SK-N-SH treated with all-trans-retinoic acid at 6 μM for 48 hours (cell line): ENCODE measurements at regions not wholly inside any gene's neighbourhood (a gene's known extent, or its start where the extent isn't known, plus 50 kb on each side); places are given as distances from the start of the nearest gene placed in this dataset.

Source experiments
- ATAC-seq: fragments of 200-7000 bp; cut with Tn5 transposase; 3 replicates; pipeline ENCODE4 v1.9.1; 2020; ENCODE audit warnings: mild to moderate bottlenecking, moderate library complexity
- ARNTL ChIP-seq: fragments of 450-650 bp; formaldehyde crosslinking; IDR thresholded peaks from 2 replicates; pipeline ENCODE4 v1.5.0; 2020; ENCODE audit warnings: low read depth, mild to moderate bottlenecking, moderate library complexity, borderline replicate concordance
- BACH2 ChIP-seq: fragments of 250-450 bp; sonication (Bioruptor Pico); IDR thresholded peaks from 2 replicates; pipeline ENCODE4 v1.9.0; 2021; ENCODE audit warnings: mild to moderate bottlenecking, borderline replicate concordance
- CSDC2 ChIP-seq: fragments of 250-450 bp; sonication (Bioruptor Pico); IDR thresholded peaks from 2 replicates; pipeline ENCODE4 v1.5.0; 2020; ENCODE audit warnings: mild to moderate bottlenecking, moderate library complexity
- CSRNP3 ChIP-seq: fragments of 250-450 bp; sonication (Bioruptor Pico); IDR thresholded peaks from 2 replicates; pipeline ENCODE4 v1.5.1; 2021; ENCODE audit warnings: mild to moderate bottlenecking, moderate library complexity
- ESRRG ChIP-seq: fragments of 250-450 bp; sonication (Bioruptor Pico); IDR thresholded peaks from 2 replicates; pipeline ENCODE4 v1.6.1; 2021; ENCODE audit warnings: mild to moderate bottlenecking
- GLIS3 ChIP-seq: fragments of 250-450 bp; sonication (Bioruptor Pico); IDR thresholded peaks from 2 replicates; pipeline ENCODE4 v1.5.0; 2020; ENCODE audit warnings: mild to moderate bottlenecking, moderate library complexity
- ISL1 ChIP-seq: fragments of 250-450 bp; sonication (Bioruptor Pico); IDR thresholded peaks from 2 replicates; pipeline ENCODE4 v2.1.2; 2022; ENCODE audit warnings: mild to moderate bottlenecking, moderate library complexity
- OSR1 ChIP-seq: fragments of 250-450 bp; sonication (Bioruptor Pico); IDR thresholded peaks from 2 replicates; pipeline ENCODE4 v1.8.0; 2022; ENCODE audit warnings: moderate library complexity, mild to moderate bottlenecking, inconsistent platforms
- PPARA ChIP-seq: fragments of 250-450 bp; sonication (Bioruptor Pico); IDR thresholded peaks from 2 replicates; pipeline ENCODE4 v1.5.0; 2020; ENCODE audit warnings: mild to moderate bottlenecking, borderline replicate concordance
- RARB ChIP-seq: fragments of 250-450 bp; sonication (Bioruptor Pico); IDR thresholded peaks from 2 replicates; pipeline ENCODE4 v1.8.0; 2021; ENCODE audit warnings: mild to moderate bottlenecking, moderate library complexity
- SNAI2 ChIP-seq: fragments of 250-450 bp; sonication (Bioruptor Pico); IDR thresholded peaks from 2 replicates; pipeline ENCODE4 v1.5.0; 2020; ENCODE audit warnings: mild to moderate bottlenecking, moderate library complexity
- TCF4 ChIP-seq: fragments of 250-450 bp; sonication (Bioruptor Pico); IDR thresholded peaks from 2 replicates; pipeline ENCODE4 v1.8.0; 2021; ENCODE audit warnings: mild to moderate bottlenecking, moderate library complexity, borderline replicate concordance
- TOX ChIP-seq: fragments of 250-450 bp; sonication (Bioruptor Pico); IDR thresholded peaks from 2 replicates; pipeline ENCODE4 v1.8.0; 2021; ENCODE audit warnings: mild to moderate bottlenecking, moderate library complexity, borderline replicate concordance
- ZC3H10 ChIP-seq: fragments of 250-450 bp; sonication (Bioruptor Pico); IDR thresholded peaks from 2 replicates; pipeline ENCODE4 v1.5.1; 2021; ENCODE audit warnings: mild to moderate bottlenecking, moderate library complexity
- ZFP3 ChIP-seq: fragments of 250-450 bp; sonication (Bioruptor Pico); IDR thresholded peaks from 2 replicates; pipeline ENCODE4 v1.5.0; 2020; ENCODE audit warnings: mild to moderate bottlenecking, moderate library complexity
- ZFP30 ChIP-seq: fragments of 450-650 bp; formaldehyde crosslinking; IDR thresholded peaks from 2 replicates; pipeline ENCODE4 v1.5.0; 2022; ENCODE audit warnings: mild to moderate bottlenecking, moderate library complexity
- ZNF565 ChIP-seq: fragments of 450-650 bp; formaldehyde crosslinking; conservative IDR thresholded peaks from 2 replicates; pipeline ENCODE4 v1.5.0; 2020; ENCODE audit warnings: low read depth, mild to moderate bottlenecking, moderate library complexity
- ZNF8 ChIP-seq: fragments of 450-650 bp; formaldehyde crosslinking; IDR thresholded peaks from 2 replicates; pipeline ENCODE4 v1.5.0; 2020; ENCODE audit warnings: mild to moderate bottlenecking, moderate library complexity
- TF ChIP-seq, protein P1 (sequence below): fragments of 250-450 bp; sonication (Bioruptor Pico); IDR thresholded peaks from 2 replicates; pipeline ENCODE4 v1.5.0; 2020; ENCODE audit warnings: mild to moderate bottlenecking, moderate library complexity
- TF ChIP-seq, protein P2 (sequence below): fragments of 250-450 bp; sonication (Bioruptor Pico); IDR thresholded peaks from 2 replicates; pipeline ENCODE4 v1.8.0; 2020; ENCODE audit warnings: mild to moderate bottlenecking, moderate library complexity, borderline replicate concordance
- TF ChIP-seq, protein P3 (sequence below): fragments of 250-450 bp; sonication (Bioruptor Pico); IDR thresholded peaks from 2 replicates; pipeline ENCODE4 v1.5.1; 2020; ENCODE audit warnings: low read depth, mild to moderate bottlenecking, moderate library complexity

GRCh38 chr4:1499465-1499864, 93.2 kb upstream of the NKX1-1 start (continued):
- no peak for TF ChIP-seq PPARA (CRISPR knock-in tag)
- no peak for TF ChIP-seq RARB (CRISPR knock-in tag)
- no peak for TF ChIP-seq ARNTL
- no peak for TF ChIP-seq CSDC2
- TF ChIP-seq GLIS3 (CRISPR knock-in tag) = no peak
- TF ChIP-seq ESRRG (CRISPR knock-in tag) = no peak
- no peak for TF ChIP-seq ZFP3 (CRISPR knock-in tag)
- TF ChIP-seq BACH2 (CRISPR knock-in tag) = no peak

GRCh38 chr4:1497189-1497801, 91.1 kb upstream of the NKX1-1 start:
- no peak for ATAC-seq
- TF ChIP-seq TCF4 (no peak), SNAI2 (CRISPR knock-in tag) (no peak)
- TF ChIP-seq, all 23 proteins: peak for 0

DNA sequence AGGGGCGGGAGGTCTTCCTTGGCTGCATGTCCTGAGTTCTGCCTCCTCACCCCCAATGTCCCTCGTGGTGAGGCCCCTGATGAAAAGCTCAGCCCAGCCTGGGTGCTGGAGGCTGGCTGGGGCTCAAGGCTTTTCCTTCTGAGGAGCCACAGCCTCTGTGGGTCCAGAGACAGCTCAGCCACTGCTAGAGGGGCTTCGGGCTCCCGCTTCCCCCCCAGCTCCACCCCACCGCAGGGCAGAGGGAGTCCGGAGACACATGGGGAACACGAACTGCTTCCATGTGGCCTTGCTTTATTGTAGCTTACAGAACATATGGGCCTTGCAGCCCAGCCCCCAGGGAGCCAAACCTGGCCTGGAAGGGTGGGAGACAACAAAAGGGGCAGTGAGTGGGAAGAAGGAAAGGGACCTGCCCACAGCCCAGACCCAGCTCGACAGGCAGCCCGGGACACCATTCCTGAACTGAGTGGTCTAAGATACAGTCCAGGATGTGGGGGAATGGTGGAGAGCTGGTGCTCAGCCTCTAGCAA, 89.9 kb upstream of the NKX1-1 start:
- ATAC-seq = no peak
- TF ChIP-seq, protein P1, sequence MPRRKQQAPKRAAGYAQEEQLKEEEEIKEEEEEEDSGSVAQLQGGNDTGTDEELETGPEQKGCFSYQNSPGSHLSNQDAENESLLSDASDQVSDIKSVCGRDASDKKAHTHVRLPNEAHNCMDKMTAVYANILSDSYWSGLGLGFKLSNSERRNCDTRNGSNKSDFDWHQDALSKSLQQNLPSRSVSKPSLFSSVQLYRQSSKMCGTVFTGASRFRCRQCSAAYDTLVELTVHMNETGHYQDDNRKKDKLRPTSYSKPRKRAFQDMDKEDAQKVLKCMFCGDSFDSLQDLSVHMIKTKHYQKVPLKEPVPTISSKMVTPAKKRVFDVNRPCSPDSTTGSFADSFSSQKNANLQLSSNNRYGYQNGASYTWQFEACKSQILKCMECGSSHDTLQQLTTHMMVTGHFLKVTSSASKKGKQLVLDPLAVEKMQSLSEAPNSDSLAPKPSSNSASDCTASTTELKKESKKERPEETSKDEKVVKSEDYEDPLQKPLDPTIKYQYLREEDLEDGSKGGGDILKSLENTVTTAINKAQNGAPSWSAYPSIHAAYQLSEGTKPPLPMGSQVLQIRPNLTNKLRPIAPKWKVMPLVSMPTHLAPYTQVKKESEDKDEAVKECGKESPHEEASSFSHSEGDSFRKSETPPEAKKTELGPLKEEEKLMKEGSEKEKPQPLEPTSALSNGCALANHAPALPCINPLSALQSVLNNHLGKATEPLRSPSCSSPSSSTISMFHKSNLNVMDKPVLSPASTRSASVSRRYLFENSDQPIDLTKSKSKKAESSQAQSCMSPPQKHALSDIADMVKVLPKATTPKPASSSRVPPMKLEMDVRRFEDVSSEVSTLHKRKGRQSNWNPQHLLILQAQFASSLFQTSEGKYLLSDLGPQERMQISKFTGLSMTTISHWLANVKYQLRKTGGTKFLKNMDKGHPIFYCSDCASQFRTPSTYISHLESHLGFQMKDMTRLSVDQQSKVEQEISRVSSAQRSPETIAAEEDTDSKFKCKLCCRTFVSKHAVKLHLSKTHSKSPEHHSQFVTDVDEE (CRISPR knock-in tag) = no peak
- TF ChIP-seq RARB (CRISPR knock-in tag) (no peak), ZFP30 (no peak), PPARA (CRISPR knock-in tag) (no peak), CSDC2 (no peak), SNAI2 (CRISPR knock-in tag) (no peak), ZNF565 (no peak), CSRNP3 (CRISPR knock-in tag) (no peak), ARNTL (no peak), TOX (CRISPR knock-in tag) (no peak), ZC3H10 (CRISPR knock-in tag) (no peak), GLIS3 (CRISPR knock-in tag) (no peak), BACH2 (CRISPR knock-in tag) (no peak), ISL1 (CRISPR knock-in tag) (no peak), ZFP3 (CRISPR knock-in tag) (no peak), ZNF8 (CRISPR knock-in tag) (no peak), OSR1 (no peak), ESRRG (CRISPR knock-in tag) (no peak)
- TF ChIP-seq, protein P2, sequence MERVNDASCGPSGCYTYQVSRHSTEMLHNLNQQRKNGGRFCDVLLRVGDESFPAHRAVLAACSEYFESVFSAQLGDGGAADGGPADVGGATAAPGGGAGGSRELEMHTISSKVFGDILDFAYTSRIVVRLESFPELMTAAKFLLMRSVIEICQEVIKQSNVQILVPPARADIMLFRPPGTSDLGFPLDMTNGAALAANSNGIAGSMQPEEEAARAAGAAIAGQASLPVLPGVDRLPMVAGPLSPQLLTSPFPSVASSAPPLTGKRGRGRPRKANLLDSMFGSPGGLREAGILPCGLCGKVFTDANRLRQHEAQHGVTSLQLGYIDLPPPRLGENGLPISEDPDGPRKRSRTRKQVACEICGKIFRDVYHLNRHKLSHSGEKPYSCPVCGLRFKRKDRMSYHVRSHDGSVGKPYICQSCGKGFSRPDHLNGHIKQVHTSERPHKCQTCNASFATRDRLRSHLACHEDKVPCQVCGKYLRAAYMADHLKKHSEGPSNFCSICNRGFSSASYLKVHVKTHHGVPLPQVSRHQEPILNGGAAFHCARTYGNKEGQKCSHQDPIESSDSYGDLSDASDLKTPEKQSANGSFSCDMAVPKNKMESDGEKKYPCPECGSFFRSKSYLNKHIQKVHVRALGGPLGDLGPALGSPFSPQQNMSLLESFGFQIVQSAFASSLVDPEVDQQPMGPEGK (CRISPR knock-in tag) = no peak
- TF ChIP-seq, protein P3, sequence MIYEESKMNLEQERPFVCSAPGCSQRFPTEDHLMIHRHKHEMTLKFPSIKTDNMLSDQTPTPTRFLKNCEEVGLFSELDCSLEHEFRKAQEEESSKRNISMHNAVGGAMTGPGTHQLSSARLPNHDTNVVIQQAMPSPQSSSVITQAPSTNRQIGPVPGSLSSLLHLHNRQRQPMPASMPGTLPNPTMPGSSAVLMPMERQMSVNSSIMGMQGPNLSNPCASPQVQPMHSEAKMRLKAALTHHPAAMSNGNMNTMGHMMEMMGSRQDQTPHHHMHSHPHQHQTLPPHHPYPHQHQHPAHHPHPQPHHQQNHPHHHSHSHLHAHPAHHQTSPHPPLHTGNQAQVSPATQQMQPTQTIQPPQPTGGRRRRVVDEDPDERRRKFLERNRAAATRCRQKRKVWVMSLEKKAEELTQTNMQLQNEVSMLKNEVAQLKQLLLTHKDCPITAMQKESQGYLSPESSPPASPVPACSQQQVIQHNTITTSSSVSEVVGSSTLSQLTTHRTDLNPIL (CRISPR knock-in tag) = no peak

DNA sequence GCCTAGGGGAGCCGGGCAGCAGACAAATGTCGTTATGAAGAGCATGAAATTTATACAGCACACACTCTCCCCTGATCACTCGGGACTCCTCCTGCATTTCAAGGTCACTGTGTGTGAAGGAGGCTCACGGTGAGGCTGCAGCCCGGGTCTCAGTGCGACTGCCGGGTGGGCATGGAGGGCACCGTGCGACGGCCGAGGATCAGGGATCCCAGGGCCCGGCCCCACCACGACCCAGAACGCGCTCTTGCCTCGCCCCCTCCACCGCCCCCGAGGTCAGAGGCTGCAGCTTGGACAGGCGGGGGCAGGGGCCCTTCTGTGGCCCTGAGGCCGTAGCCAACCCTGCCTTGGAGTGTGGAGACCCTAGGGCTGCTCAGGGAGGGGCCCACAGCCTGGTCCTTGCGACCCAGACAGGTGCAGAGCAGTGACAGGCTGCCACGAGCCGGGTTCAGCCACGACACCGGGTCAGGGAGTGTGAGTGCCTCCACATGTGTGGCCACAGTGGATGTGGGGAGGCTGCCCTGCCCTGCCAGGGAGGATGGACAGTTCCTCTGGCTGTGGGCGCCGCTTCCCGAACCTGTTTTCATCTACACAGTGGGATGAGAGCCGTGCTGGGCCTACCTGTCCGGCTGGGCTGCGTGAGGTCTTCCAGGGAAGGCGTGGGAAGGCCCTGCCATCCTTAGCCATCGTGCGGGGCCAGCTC, 89.3 kb upstream of the NKX1-1 start:
- TF ChIP-seq SNAI2 (CRISPR knock-in tag) (no peak), RARB (CRISPR knock-in tag) (no peak), ZC3H10 (CRISPR knock-in tag) (no peak), ZFP3 (CRISPR knock-in tag) (no peak)
- no peak for ATAC-seq
